Stimulated activated CD4-positive, alpha-beta T cell treated with anti-CD3 and anti-CD28 coated beads, Interleukin-2, amount 100 ng/mL, for 24 hours (primary cell): ENCODE measurements at regions not wholly inside any gene's neighbourhood (a gene's known extent, or its start where the extent isn't known, plus 50 kb on each side); places are given as distances from the start of the nearest gene placed in this dataset.
"Not testable (repeated sequence)": the region's sequence is repeated elsewhere in the genome, so short reads cannot be mapped to it uniquely, and the experiment has no call there.

ENCODE experiments used
- DNase-seq, 2 donors: peaks; one replicate each; pipeline ENCODE4 v3.0.0-alpha.2; 2020

GRCh38 chr7:25603427-25603740 lies 375.1 kb upstream of the NPVF start:
- DNase-seq, result not testable (repeated sequence)

DNA sequence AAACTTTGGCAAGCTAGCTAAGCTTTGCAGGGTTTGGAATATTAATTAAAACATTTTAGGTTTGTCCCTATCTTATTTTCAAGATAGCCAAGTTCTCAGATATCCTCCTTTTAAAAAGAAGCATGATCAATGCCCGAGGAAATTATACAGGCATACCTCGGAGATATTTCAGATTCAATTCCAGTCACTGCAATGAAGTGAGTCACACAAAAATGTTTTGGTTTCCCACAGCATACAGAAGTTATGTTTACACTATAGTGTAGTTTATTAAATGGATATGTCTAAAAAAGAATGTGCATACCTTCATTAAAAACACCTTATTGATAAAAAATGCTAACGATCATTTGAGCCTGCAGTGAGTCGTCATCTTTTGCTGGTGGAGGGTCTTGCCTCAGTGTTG lies 382.9 kb upstream of the NPVF start:
- no peak for DNase-seq

DNA sequence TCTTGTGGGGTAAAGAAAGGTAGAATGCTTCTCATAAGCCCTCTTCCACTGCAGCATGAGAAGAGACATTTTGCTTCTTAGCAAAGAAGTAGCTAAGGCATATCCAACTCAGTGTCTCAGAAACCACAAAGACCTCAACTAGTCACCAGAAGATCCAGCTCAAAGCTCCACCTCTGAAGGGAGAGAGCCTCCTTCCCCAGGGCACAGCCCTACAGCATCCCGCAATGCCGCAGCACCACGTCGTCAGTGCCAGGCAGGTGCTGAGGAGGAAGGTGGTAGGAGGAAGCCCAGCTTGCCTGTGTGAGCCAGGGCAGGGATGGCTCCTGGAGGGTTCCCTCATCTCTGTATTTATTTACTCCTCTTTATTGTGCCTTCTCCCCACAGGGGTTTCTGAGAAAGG lies 385.6 kb upstream of the NPVF start:
- no peak for DNase-seq

DNA sequence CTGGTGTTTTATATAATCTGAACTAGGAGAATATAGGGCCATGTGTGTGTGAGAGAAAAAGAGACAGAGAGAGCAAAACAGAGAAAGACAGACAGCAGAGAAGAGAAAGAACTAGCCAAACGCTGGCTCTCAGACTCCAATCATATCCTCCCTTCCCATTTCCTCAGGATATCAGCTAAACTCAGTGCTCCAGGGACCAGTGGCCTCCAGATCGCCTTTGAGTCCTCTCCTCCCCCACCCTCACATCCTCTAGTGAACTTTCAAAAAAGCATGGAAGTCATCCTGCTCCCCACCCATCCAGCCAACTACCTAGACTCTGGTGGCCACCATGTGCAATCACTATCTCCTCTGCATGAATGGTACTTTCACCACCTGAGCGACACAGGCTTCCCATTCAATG lies 386.1 kb upstream of the NPVF start:
- DNase-seq, result no peak

GRCh38 chr7:25615003-25615402 lies 386.7 kb upstream of the NPVF start:
- no peak for DNase-seq

- DNase-seq, result no peak
These were observed 387.3 kb upstream of the NPVF start for GRCh38 chr7:25615593-25615992.

DNA sequence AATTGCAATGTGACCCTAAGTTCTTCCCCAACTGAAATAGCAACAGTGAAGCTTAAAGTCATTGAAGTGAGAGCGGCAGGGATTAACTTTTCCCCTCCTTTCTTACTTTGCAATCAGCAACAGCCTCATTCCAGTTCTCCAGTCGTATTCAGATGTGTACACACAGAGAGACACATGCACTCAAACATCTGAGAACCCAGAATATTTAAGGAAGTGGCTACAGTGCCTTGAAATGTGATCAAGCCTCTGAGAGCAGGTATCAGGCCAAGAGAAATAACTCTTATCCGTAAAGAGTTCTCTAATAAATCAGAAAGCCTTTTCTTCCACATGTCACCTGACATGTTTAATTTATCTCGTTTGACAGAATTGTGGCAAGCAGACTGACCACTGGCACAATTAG lies 388.9 kb upstream of the NPVF start:
- no peak for DNase-seq

GRCh38 chr7:25617673-25618072 lies 389.4 kb upstream of the NPVF start:
- DNase-seq, result no peak

DNA sequence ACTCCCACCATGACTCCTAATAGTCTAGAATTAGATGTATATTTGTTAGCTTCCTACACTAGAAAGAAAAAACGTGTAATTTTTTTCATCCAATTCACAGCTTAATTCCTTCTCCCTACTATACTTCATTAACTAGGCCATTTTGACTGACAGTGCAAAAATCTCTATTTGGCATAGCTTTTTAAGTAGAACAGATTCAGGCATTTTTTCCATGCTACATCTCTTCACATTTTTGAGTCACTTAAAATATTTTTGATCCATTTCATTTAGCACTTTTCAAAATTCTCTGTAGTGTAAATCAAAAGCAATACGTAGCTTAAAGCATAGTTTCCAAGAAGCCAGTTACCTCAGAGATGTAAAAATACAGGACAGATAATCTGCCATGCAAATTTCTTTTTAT lies 391.1 kb upstream of the NPVF start:
- no peak for DNase-seq

- no peak for DNase-seq
These were observed 391.9 kb upstream of the NPVF start for GRCh38 chr7:25619963-25620799.

DNA sequence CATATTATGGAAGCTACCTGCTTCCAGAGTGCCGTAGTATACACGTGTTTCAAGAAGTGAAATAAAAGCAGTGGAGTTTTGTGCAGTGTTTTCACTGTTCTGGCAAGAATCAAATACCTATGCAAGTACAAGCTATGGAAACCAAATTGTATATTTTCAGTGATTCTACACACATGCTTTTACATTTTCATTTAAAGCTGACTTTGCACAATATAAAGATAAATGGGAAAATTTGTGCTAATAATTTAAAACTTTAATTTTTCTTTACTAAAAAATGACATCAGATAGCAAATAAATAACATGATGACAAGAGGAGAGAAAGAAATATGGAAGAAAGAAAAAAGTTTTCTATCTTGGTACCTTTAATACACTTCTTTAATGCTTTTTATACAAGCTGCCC lies 393.7 kb upstream of the NPVF start:
- no peak for DNase-seq

DNA sequence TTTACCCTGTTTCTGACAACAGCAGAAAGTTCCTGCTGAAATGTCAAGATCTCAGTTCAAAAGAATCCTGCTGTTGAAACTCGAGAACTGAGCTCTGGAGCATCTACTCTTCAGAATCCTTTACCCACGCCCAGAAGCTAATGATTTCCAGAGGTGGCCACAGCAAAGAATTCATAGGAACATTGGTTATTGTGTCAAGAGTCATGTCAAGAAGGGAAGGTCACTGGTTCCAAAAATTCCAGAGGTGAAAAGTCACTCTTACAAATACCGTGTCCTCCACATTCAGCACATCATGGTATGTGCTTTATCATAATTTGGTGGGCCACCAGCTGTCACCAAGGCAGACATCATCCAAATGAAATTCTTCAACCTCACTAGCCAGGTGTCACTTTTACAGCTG lies 394.4 kb upstream of the NPVF start:
- no peak for DNase-seq

GRCh38 chr7:25624051-25624450 lies 395.8 kb upstream of the NPVF start:
- DNase-seq, result no peak

DNA sequence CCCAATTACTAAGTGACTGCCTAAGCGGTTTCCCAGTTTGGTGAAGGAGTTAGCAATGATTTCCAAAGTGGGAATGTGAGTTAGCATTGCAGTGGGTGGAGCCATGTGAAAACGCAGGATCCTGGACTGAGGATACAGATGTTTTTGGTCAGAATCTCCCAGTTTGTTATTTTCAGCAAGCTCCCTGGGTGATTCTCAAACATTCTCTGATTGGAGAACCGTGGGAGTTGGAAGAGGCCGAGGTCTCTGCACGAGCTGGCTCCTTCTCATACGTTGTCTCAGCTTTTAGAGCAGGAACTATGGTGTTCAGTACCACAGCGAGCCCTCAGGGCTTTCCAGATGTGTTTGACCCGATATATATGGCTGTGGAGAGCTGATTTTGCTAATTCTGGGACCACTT lies 396.5 kb upstream of the NPVF start:
- DNase-seq, result no peak

- DNase-seq, result no peak
These were observed 397.2 kb upstream of the NPVF start for GRCh38 chr7:25625306-25625992.

DNA sequence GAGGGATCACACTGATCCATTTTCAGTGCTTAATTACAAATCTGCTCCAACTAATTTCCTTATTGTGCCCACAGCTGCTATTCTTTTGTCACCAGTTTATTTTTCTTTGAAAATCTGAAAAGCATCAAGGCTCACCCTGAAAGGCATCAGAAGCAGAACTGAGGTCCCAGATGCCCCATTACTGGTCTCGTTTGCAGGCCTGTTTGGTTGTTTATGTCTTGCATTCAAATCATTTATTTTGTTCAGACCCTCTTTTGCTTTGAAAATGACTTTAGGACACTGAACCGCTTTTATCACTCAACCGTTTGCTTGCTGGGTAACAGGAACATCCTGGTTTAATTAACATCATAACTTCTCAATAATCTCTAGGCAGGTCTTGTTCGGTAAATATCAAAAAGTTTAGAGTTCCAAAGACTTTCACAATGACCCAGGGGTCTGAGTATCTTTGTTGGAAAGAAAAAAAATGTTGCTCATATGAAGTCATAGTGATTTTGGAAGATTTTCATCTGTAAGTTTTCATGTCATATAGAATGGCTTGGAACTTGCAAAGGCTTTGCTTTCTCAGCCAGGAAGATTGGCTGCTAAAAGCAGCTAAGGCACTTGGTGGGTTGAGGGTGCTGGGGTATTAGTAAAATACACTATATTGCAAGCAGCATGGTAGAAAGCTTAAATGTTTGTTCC lies 398.3 kb upstream of the NPVF start:
- DNase-seq, result no peak

GRCh38 chr7:25628446-25628845 lies 400.2 kb upstream of the NPVF start:
- no peak for DNase-seq

GRCh38 chr7:25632616-25633015 lies 404.3 kb upstream of the NPVF start:
- no peak for DNase-seq

DNA sequence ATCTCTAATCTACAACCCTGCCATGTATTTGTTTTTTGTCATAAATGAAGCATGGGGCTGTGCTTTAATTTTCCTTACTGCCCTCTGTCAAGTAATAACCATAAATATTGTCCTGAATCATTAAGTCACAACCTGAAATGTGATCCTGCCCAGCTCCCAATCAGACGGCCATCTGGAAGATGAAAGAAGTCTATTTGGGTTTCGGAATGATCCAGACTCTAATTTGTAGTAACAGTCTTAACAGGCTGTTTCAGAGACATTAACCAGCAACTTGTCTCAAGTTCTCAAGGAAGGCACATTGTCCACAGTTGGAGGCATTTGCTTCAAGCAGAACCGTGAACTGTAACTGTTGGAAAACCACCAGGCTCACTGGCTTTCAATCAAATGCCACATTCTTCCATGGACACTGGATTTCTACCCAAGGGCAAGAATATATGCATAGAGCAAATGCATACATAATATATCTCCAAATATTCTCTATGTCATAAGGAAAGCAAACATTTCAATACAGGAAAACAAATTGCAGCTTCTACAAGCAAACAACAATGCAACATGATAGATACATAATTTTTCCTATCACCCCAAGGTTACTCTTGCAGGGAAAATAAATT lies 405.2 kb upstream of the NPVF start:
- DNase-seq, result no peak

DNA sequence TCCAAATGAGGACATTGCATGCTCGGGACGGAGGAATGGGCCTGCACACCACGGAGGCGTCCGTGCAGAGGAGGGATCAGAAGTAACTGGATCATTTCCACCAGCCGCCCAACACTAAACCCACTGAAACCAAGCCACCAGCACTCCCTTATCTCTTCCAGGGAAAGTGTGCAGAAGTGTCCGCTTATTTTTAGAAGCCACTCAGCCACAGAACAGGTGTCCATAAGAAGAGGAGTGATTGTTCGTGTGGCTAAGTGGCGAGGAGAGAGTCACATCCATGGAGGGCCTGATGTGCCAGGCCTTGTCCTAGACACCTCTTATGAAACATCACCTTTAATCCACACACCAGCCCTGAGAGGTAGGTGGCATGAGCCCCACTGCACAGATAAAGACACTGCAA lies 407.9 kb upstream of the NPVF start:
- DNase-seq, result no peak

- DNase-seq, result no peak
These were observed 408.6 kb upstream of the NPVF start for GRCh38 chr7:25636871-25637283.

DNA sequence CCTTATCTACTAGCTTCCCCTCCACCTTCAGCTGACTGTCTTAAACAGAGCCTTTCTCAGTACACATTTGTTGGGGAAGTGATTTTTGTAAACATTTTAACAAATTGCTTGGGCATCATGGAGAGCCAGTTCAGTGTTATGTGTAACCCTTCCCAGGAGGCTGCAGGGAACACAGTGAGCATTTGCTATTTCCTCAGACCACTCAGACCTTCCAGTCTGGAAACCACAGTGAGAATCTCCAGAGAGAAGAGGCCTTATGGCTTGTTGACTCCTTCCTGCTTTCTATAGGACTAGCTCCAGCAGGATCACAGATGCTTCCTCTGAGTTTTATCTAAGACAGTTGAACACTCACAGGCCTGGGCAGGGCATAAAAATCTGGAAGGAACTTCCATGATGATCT lies 409.8 kb upstream of the NPVF start:
- DNase-seq, result no peak

- DNase-seq, result no peak
These were observed 410.4 kb upstream of the NPVF start for GRCh38 chr7:25638590-25639244.
